ENCODE measurements at regions not wholly inside any gene's neighbourhood (a gene's known extent, or its start where the extent isn't known, plus 50 kb on each side); places are given as distances from the start of the nearest gene placed in this dataset.

GRCh38 chr1:193613041-193613440 lies 426.6 kb upstream of the B3GALT2 start:
- no peak for DNase-seq

- no peak for DNase-seq
Measured at GRCh38 chr1:193609592-193609991, 423.2 kb upstream of the B3GALT2 start.

GRCh38 chr1:193607787-193608186 lies 421.4 kb upstream of the B3GALT2 start:
- DNase-seq, result no peak

GRCh38 chr1:193606035-193606434 lies 419.6 kb upstream of the B3GALT2 start:
- DNase-seq, result no peak

- DNase-seq, result no peak
Measured at GRCh38 chr1:193602705-193603104, 416.3 kb upstream of the B3GALT2 start.

- DNase-seq, result peak; percentile 33
Measured at GRCh38 chr1:193593147-193593885, 406.9 kb upstream of the B3GALT2 start.

GRCh38 chr1:193592317-193592716 lies 405.9 kb upstream of the B3GALT2 start:
- peak; percentile 47 for DNase-seq

GRCh38 chr1:193590102-193590501 lies 403.7 kb upstream of the B3GALT2 start:
- no peak for DNase-seq

- no peak for DNase-seq
Measured at GRCh38 chr1:193589597-193590040, 403.2 kb upstream of the B3GALT2 start.

- no peak for DNase-seq
Measured at GRCh38 chr1:193588311-193589082, 402.1 kb upstream of the B3GALT2 start.

GRCh38 chr1:193584731-193585239 lies 398.4 kb upstream of the B3GALT2 start:
- DNase-seq, result no peak

GRCh38 chr1:193581341-193581740 lies 394.9 kb upstream of the B3GALT2 start:
- DNase-seq, result no peak

- no peak for DNase-seq
Measured at GRCh38 chr1:193580419-193580818, 394.0 kb upstream of the B3GALT2 start.

- no peak for DNase-seq
Measured at GRCh38 chr1:193579323-193579722, 392.9 kb upstream of the B3GALT2 start.

- no peak for DNase-seq
Measured at GRCh38 chr1:193574913-193575312, 388.5 kb upstream of the B3GALT2 start.

- no peak for DNase-seq
Measured at GRCh38 chr1:193569983-193570269, 383.5 kb upstream of the B3GALT2 start.

GRCh38 chr1:193569096-193569982 lies 382.9 kb upstream of the B3GALT2 start:
- DNase-seq, result peak; percentile 8

GRCh38 chr1:193568512-193568911 lies 382.1 kb upstream of the B3GALT2 start:
- peak; percentile 11 for DNase-seq

GRCh38 chr1:193567937-193568336 lies 381.5 kb upstream of the B3GALT2 start:
- no peak for DNase-seq

GRCh38 chr1:193566735-193567134 lies 380.3 kb upstream of the B3GALT2 start:
- no peak for DNase-seq

GRCh38 chr1:193565971-193566577 lies 379.7 kb upstream of the B3GALT2 start:
- no peak for DNase-seq

GRCh38 chr1:193562121-193562520 lies 375.7 kb upstream of the B3GALT2 start:
- DNase-seq, result no peak
